Renal pelvis (tissue), 1 donor: ENCODE measurements at regions not wholly inside any gene's neighbourhood (a gene's known extent, or its start where the extent isn't known, plus 50 kb on each side); places are given as distances from the start of the nearest gene placed in this dataset.

Experiments used
- DNase-seq: peaks from one replicate; pipeline ENCODE4 v3.0.0-alpha.2; 2013

DNA sequence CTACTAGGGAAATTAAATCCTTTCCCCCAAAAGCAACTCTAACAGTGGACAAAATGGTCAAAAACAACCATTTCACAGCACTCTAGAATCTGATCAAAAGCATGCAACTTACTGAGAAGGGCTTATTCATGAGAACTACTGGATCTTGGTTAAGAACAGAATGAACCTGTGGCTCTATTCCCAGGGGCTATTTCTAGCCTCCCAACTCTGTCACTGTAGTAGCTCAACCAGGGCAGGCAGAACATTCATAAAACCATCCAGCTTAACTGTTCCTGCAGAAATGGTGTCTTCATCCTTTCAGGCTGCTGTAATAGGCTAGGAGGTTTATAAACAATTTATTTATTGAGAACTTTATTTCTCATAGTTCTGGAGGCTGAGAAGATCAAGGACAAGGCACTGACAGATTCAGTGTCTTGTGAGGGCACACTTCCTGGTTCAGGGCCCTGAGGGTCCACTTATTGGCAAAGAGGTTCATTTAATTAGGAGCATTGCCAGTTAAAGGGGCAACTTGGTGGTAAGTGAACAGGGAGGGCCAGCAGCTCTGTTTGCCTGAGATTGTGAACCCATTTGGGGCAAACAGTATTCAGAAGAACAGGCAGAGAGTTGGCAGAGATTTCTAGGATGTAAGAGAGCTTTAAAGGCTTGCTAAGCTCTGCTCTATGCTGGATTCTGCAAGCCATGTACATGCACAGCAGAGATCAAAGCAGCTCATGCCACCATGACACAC, 238.5 kb upstream of the FBXL7 start:
- no peak for DNase-seq

DNA sequence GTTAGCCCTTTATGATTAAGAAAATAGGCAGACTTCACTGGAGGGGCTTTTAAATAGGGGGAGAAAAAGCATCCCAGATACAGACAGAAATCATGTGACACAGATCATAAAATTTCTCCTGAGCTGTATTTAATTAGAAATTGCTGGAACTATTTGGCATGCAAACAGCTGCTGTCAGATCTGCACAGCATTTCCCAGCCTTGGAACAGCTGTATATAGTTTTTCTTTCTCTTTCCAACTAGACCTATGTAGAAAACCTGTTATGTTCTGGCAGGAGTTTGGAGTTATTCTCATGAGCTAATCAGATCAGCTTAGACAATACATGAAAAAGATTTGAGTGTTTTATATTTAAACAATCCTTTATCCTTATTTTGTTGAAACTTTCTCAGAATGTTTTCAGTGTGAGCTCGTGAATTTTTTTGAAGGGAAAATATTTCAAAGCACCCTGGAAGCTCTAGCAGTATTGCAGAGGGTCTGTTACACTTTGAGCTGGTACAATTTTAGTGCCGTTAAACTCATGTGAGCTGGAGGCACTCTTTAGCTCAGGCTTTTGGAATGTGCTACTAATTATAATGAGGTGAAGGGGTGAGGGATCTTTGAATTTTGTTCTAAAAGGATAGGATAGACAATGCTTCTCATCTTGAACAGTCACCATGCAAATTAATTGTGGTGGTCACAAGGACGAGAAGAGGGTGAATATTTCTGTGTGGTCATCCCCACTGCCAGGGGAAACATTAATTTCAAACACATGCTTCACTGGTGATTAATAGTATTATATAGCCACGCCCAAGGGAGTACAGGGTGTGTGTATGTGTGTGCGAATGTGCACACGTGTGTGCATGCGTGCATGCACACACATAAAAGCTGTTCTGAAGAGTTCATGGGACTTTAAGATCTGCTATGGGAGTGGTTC, 239.4 kb upstream of the FBXL7 start:
- DNase-seq: peak; percentile 14

DNA sequence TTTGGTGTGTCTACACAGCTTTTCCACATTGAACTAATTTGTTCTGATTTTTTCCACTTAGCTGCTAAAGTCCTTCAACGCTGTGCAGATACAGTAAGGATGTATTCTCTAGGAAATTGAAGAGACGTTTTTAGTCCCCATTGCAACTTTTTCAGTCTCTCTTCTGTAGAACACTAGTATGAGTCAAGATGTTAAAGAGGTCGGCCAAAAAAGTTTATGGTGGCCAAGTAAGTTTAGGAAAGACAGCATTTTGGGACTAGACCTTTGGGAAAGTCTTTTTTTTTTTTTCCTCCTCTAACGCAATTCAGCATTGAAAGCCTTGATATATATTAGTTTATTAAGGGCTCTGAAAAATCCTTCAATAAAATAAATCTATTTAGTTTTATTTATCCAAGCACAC, 243.5 kb upstream of the FBXL7 start:
- DNase-seq: no peak

DNA sequence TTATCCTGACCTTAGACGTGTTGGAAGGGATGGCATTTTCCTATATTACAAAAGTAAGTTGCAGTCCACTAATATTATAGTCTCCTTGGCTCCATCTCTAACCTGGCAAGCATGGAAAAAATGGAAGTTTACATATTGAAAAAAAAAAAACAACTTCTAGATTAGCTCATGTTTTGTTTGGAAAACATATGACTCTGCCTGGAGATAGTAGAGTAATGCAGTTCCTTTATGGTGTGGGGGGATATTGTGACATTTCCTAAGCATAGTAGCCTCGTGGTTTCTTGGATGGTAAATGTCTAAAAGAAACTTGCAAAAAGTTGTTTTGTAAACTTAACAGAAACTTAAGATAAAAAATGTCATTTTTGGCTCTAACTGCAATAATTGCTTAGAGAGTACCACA, 244.4 kb upstream of the FBXL7 start:
- no peak for DNase-seq

DNA sequence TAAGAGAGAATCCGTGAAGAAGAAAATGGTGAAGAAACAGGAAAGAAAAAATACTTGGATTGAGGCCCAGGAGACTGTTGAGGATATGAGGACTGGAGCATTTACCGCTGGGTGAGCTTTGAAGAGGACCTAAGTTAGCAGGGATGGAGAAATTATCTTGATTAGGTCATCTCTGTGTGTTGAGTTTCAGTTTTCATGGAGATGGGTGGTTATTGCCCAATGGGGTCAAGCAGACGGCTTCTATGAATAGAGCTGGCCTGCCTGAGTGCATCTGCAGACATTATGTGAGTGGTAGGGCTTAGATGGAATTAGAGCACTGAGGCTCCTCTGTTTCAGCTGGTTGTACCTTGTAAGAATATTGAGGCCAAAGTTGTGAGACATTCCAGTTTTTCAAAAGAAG, 245.4 kb upstream of the FBXL7 start:
- DNase-seq: no peak

DNA sequence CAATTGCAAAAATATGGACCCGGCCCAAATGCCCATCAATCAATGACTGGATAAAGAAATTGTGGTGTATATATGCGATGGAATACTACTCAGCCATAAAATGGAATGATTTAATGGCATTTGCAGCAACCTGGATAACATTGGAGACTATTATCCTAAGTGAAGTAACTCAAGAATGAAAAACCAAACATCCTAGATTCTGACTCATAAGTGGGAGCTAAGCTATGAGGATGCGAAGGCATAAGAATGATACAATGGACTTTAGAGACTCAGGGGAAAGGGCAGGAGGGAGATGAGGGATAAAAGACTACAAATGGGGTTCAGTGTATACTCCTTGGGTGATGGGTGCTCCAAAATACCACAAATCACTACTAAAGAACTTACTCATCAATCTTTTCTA, 247.6 kb upstream of the FBXL7 start:
- DNase-seq: no peak

DNA sequence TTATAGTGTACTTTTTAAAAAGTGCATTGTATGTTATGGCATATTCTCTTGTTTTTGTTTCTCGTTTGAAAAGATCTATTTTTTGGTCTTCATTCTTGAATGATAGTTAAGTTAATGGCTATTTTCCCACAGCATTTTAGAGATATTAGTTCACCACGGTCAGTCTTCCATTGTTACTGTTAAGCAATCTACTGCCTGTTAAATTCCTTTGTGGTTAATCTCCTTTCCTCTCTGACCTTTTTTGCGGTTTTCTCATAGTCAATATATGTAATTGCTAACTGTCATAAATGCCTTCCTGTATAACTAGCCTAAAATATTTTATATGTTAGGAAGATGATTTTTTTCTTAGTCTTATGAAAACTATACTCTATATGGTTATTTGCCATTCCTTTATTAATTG, 250.8 kb upstream of the FBXL7 start:
- no peak for DNase-seq

DNA sequence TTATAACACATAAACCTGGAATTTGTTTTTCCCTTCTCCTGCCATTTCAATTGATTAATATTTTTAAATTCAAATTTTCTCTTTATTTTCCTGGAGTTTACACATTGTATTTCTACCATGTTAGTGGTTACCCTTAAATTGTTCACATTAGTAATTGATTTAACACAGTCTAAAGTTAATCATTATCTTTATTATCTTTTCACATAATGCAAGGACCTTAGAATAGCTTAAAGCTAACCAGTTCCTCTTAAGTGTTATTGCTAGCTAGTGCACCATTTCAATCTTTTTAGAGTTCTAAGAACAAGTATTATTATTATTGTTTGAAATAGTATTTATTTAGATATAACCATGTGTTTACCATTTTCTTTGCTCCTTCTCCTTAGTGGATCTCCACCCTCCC, 251.2 kb upstream of the FBXL7 start:
- DNase-seq: no peak

DNA sequence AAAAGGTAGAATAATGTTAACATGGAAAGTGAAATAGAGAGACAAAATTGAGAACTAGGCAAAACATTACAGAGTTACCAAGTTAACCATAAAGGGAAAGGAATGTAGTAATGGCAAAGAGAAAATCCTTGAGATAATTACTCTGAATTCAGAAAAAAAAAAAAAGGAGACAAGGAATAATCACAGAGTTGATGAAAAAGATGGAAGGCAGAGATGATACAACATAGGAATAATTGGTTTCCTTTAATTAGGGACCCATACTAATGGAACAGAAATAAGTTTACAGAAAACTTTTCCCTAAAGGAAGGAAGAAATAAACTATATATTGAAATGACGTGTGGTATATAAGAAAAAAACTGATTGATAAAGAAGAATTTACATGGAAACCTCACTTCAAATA, 254.1 kb upstream of the FBXL7 start:
- DNase-seq: no peak

DNA sequence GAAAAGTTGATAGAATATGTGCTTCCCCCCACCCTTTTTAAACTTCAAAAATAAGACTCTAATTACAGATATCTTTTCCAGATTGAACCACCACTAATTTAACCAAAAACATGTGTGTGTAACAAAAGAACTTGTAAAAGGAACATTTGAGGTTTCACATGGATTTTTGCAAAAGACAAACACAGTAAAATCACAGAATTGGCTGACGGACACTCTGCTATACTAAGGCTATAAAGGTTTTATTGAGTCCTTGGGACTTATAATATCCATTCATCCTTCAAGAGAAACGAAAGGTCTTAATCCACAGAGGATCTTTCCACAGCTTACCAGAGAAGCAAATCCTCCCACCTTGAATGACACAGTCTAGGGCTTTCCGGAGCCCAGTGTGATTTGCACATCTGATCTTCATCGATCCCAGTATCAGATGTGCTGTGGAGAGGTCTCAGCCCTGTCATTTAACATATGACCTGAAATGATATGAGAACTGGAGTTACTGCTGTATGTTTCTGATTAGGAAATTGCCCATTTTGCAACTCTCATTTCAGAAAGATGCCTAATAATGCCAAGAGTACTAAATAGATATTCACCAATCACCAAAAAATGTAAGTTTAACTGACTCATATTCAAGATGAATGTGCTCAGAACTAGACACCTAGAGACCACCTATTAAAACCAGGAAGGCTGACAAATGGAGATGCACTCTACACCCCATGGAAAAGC, 256.5 kb upstream of the FBXL7 start:
- DNase-seq: no peak

DNA sequence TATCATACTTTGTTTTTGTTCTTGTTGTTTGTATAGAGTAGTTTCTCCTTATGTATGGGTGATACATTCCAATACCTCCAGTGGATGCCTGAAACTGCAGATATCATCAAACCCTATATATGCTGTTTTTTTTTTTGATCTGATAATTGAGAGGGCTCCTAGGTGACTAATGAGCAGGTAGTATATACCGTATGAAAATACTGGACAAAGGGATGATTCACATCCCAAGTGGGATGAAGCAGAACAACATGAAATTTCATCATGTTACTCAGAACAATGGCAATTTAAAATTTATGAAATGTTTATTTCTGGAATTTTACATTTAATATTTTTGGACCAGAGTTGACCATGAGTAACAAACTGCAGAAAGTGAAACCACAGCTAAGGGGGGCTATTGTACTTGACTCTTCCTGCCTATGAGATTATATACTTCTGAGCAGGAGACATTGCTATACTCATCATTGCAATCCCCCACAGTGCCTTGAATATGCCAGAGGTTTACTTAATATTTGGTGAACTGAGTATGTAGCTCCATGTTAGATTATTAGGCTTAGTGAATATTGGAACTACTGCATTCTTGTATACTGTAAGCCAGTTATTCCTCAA, 258.7 kb upstream of the FBXL7 start:
- DNase-seq: no peak

DNA sequence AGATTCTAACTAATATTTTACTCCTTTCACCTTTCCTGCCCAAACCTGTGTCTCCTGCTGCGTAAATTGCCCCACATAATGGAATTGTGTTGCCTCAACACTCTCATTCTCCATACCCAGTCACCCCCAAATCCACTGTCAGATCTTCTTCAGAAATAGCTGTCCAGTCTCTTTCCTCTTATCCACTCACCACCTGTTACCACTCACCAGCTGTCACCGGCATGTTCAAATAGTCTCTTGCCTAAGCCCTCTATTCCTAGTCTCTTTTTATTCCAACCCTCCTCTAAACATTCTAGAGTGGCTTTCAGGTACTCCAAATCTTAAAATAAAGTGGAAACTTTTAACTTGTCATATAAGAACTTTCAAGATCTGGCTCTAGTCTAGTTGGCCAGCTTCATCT, 262.0 kb upstream of the FBXL7 start:
- DNase-seq: no peak

DNA sequence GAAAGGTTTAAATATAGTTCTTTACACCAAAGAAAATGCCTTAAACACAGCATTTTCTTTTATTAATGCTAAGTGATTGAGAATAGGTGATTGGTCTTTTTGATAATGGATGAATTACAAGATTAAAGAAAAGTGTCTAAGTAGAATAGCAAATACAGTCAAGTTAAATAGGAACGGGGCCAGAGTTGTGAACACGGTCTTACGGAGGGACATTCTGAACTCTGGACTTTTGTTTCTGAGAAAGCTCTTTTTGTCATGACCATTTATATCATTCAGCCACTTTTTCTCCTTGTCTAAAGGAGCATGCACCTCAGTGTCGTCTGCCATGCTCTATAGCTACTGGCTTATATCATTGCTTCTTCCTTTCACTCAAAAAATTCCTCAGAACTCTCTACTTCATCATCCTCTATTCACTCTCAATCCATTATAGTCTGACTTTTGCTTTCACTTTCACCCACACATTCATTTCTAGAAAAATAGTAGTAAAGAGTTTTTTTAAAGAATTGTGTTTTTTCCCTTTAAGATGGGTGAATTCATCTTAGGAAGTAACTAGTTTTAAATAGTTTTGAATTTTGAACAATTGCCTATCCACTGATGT, 263.0 kb upstream of the FBXL7 start:
- no peak for DNase-seq

DNA sequence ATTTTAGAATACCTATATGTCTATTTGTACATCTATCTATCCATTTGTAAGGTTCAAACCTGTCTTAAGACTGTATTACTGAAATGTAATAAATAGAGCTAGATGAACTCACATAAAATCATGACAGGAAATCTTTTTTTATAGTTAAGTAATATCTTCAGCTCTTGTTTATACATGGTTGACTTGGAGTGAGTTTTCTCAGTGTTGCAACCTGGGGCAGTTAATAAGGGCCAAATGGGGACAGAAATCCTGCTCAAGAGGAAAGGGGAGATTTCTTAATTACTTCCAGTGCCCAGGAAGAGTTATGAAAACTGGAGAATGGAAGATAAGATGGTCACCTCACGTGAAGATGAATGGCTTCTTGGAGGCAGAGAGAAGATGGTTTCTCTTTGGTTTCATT, 265.1 kb upstream of the FBXL7 start:
- DNase-seq: no peak

DNA sequence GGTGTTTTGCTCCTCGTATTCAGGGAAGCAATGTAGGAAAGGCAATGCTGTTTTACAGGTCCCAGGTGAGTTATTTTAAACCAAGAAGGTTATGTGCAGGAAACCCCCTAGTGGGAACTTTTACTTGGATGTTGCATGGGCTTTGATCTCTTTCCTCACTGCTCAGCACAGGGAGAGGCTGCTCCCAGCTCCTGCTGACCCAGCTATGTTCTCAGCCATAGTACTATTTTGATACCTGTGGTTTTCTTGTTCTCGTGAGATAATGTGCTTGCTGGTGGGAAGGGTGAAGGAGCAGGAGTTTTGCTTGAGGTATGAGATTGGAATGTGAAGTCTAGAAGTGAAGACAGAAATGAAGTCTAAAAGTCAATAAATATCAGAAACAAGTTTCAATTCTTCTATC, 265.6 kb upstream of the FBXL7 start:
- DNase-seq: no peak

DNA sequence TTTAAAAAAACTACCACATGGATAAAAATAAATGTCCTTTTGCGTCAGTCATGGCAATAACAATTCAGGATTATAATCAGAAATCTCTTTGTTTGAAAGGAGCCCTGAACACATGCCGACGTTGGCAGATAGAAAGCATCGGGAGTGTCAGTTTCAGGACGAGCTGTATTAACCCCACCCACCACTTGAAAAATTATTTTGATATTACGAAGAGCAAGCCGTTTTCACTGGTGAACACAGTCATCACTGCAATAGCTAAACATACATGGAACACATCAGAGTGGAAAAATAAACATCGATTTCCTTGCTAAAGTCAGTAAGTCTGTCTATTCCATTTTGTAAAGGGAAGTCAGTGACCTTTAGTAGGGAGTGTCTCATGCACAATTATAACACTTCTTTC, 266.4 kb upstream of the FBXL7 start:
- no peak for DNase-seq

DNA sequence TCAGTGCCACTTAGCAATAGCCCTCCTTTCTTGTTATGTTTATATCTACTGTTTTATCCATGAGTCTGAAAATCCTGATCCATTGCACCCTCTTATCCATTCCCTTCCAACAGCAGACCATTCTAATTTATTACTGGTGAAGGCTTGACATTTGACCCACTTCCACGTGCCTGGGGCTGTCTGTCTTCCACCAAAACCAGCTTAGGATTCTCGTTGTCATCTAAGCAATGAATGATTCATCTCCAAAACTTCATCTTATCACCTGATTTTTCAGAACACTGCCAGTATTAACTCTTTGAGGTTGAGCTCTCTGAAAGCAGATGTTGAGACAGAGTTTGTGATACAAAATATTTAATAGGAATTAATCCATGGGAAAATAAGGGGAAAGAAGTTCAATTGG, 277.8 kb upstream of the FBXL7 start:
- no peak for DNase-seq

DNA sequence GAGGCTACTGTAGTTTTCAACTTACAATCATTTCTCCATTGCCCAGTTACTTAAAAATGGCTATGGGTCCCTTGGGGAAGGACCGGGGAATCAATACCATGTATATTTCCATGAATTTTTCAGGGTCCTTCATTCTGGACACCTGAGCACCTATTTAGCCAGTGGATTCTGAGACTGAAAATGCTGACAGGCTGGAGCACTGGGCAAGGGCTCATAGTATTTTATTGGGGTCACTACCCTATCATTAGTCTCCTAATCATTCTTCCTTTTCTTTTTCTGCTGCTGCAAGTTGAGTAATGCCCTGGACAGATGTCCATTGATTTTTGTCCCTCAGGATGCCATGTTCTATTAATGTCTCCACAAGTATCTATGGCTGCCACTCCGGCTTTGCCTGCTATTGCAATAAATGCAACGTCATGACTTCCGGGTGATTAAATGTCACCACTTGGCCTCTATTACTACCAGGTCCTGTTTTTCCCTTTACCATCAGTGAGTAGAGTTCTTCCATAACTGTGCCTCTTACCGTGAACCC, 279.3 kb upstream of the FBXL7 start:
- no peak for DNase-seq

DNA sequence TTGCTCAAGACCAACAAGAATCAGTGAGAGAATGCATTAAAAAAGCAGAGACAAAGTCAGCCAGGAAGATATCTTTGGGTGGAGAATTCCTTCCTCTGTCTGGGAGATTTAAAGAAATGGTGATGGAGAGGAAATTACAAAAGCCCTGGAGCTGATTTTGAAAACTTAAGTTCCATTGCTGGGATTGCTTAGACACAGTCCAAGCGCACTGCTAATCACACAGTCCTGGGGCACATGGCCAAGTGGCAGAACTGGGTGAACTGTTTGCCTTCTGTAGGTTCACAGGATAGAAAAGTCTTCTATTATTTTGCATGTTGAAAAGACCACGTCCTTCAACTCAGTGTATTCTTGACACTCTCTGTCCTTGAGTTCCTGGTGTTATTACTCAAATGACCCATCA, 284.9 kb upstream of the FBXL7 start:
- DNase-seq: no peak

DNA sequence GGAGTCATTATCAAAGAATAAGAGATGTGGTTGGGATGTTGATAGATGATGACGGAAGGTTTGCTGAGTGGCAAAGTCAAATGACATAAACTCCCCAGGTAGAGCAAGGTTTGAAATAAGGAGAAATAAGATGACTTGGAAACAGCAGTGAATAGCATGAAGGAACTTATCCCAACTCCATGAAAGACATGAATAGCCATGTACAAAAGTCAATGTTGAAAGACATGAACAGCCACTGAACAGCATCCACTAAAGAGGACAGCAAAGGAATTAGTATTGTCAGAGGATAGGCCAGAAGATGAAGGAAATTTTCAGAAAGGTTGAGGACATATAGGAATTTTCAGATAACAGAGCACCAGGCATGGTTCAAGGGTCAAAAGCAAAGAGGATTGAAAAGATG, 286.0 kb upstream of the FBXL7 start:
- no peak for DNase-seq

DNA sequence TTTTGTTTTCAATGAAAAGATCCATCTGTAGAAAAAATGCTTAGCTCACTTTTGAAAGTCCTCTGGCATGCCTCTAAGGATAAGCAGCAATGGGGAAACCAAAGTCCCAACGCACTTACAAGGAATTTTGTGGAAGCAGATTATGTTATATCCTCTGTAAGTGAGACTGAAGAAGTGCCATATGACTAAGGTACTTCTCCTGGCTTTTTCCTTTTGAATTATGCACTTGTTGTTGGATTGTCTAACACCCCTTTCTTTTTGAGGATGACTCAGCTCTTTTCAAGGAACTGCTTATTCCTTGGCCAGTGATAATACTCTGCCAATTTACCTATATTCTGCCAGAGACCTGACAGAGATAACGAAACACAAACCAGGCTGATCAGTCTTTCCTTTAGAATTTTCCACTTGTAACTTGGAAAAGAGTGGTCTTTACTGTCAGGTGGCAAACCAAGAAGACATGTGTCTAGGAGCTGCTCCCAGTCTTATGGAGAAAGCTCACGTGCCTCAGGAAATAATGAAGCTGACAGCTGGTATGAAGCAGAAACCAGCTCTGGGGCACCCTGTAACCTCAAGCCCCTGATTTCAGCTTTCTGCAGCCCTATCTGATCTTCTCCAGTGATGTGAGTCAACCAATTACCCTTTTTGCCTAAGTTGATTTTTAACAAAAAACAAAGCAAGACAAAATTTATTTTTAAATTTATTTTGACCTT, 290.8 kb upstream of the FBXL7 start:
- DNase-seq: no peak
